A549 (cell line): ENCODE measurements at regions not wholly inside any gene's neighbourhood (a gene's known extent, or its start where the extent isn't known, plus 50 kb on each side); places are given as distances from the start of the nearest gene placed in this dataset.

Experiments
- ATAC-seq, 2 experiments: fragments of 200-7000 bp in 1 of 2; fragments of >200 bp in 1 of 2; cut with Nextera tagmentation in 1 of 2; cut with Tn5 transposase in 1 of 2; 3 replicates each; pipeline versions ENCODE4 v1.8.0 to v1.9.1; 2018 to 2020; ENCODE audit warnings: mild to moderate bottlenecking in 1 of 2, moderate library complexity in 1 of 2
- CTCF ChIA-PET: fragments of 300-600 bp; sonication (Branson Sonifier 250); formaldehyde crosslinking; extraction: SDS; loops from one replicate; lab custom pipeline; 2021; ENCODE audit warnings: antibody characterized with exemption, inconsistent platforms; lab: Yijun Ruan, JAX
- POLR2A ChIA-PET: fragments of 350-600 bp; formaldehyde crosslinking; extraction: SDS; loops from one replicate; lab custom pipeline; 2021; ENCODE audit warnings: antibody characterized with exemption, inconsistent platforms; lab: Yijun Ruan, JAX
- DNase-seq, 2 experiments: peaks; one replicate each; pipeline versions ENCODE4 v3.0.0 to v3.0.0-alpha.2; 2011 to 2016; ENCODE audit warnings: low read depth in 1 of 2, low spot score in 1 of 2
- FAIRE-seq: peaks from 2 replicates; lab custom pipeline; 2011; peaks lifted over from hg19 to GRCh38; lab: Jason Lieb, UNC
- H3K27ac ChIP-seq, 2 experiments: fragments of >200 bp; sonication (Bioruptor Twin); formaldehyde crosslinking; 3 replicates each; pipeline ENCODE4 v1.5.1; 2016 to 2017
- H3K4me1 ChIP-seq: fragments of >200 bp; sonication (Bioruptor Twin); formaldehyde crosslinking; 3 replicates; pipeline ENCODE4 v1.6.1; 2016
- H3K4me2 ChIP-seq: fragments of >200 bp; sonication (Bioruptor Twin); formaldehyde crosslinking; 3 replicates; pipeline ENCODE4 v1.6.1; 2016
- H3K4me3 ChIP-seq: fragments of >200 bp; sonication (Bioruptor Twin); formaldehyde crosslinking; 3 replicates; pipeline ENCODE4 v1.5.1; 2016
- H3K9me3 ChIP-seq: fragments of >200 bp; sonication (Bioruptor Twin); formaldehyde crosslinking; 3 replicates; pipeline ENCODE4 v1.6.1; 2016
- BCL3 ChIP-seq: fragments of >200 bp; sonication (Bioruptor Twin); formaldehyde crosslinking; IDR thresholded peaks from 3 replicates; pipeline ENCODE4 v1.6.1; 2016
- CBX2 ChIP-seq: fragments of 200-600 bp; sonication (generic); IDR thresholded peaks from 2 replicates; pipeline ENCODE4 v1.6.1; 2016; ENCODE audit warnings: low read depth, mild to moderate bottlenecking, borderline replicate concordance
- CHD2 ChIP-seq: fragments of 150-350 bp; IDR thresholded peaks from 2 replicates; pipeline ENCODE4 v1.6.1; 2014; ENCODE audit warnings: low read length; ENCODE audit not compliant: partially characterized antibody
- EHMT2 ChIP-seq: fragments of 200-600 bp; sonication (generic); IDR thresholded peaks from 2 replicates; pipeline ENCODE4 v1.6.1; 2016; ENCODE audit warnings: antibody characterized with exemption, low read depth, mild to moderate bottlenecking, moderate library complexity
- ELK1 ChIP-seq: fragments of 150-350 bp; IDR thresholded peaks from 2 replicates; pipeline ENCODE4 v1.6.1; 2014; ENCODE audit warnings: low read depth, mild to moderate bottlenecking, low read length
- EP300 ChIP-seq, 2 experiments: fragments of >200 bp; sonication (Bioruptor Twin); formaldehyde crosslinking; IDR thresholded peaks; 2 replicates in 1 of 2; 3 replicates in 1 of 2; pipeline ENCODE4 v1.6.1; 2016 to 2017
- JUNB ChIP-seq: fragments of >200 bp; sonication (Bioruptor Twin); formaldehyde crosslinking; IDR thresholded peaks from 2 replicates; pipeline ENCODE4 v1.6.1; 2016
- MAFK ChIP-seq: fragments of 450-650 bp; IDR thresholded peaks from 2 replicates; pipeline ENCODE4 v1.6.1; 2014; ENCODE audit not compliant: partially characterized antibody
- MAZ ChIP-seq: fragments of 150-350 bp; IDR thresholded peaks from 2 replicates; pipeline ENCODE4 v1.6.1; 2014; ENCODE audit warnings: antibody characterized with exemption, low read depth, low read length, borderline replicate concordance
- PBX3 ChIP-seq: IDR thresholded peaks from 2 replicates; pipeline ENCODE4 v1.6.1; 2012
- RARB ChIP-seq: fragments of 250-450 bp; sonication (Bioruptor Pico); IDR thresholded peaks from 2 replicates; pipeline ENCODE4 v1.8.0; 2021; ENCODE audit warnings: mild to moderate bottlenecking, moderate library complexity
- TFCP2L1 ChIP-seq: fragments of 250-450 bp; sonication (Bioruptor Pico); IDR thresholded peaks from 2 replicates; pipeline ENCODE4 v1.5.0; 2021; ENCODE audit warnings: mild to moderate bottlenecking
- USF2 ChIP-seq: fragments of 450-650 bp; IDR thresholded peaks from 2 replicates; pipeline ENCODE4 v1.6.1; 2014; ENCODE audit warnings: antibody characterized with exemption
- ZSCAN20 ChIP-seq: fragments of 250-450 bp; sonication (Bioruptor Pico); IDR thresholded peaks from 2 replicates; pipeline ENCODE4 v1.8.0; 2022; ENCODE audit warnings: mild to moderate bottlenecking, moderate library complexity
- WGBS: methylation state at CpG from one replicate; pipeline ENCODE4 v1.1.6; 2017; ENCODE audit errors: missing lambda C conversion rate; 5-methylcytosine and 5-hydroxymethylcytosine counted together

GRCh38 chr18:43420091-43420490 is 142.8 kb upstream of the SYT4 start (continued):
- TF ChIP-seq BCL3 (no peak), CHD2 (no peak), EP300 (IDR thresholded peaks at IDR 0.05) (no peak)

GRCh38 chr18:43420950-43421349 is 143.7 kb upstream of the SYT4 start:
- ChIA-PET POLR2A (no interaction called here), CTCF (no interaction called here)
- ATAC-seq (no peak), DNase-seq (no peak), FAIRE-seq (no peak)
- Histone ChIP-seq H3K4me1 (no peaks in the 10 kb centered on the region), H3K9me3 (no peaks in the 10 kb centered on the region), H3K4me3 (no peak overlapping the region), H3K27ac (no peak overlapping the region), H3K4me2 (no peak overlapping the region)
- WGBS, result 6% methylated on average over 2 of the region's 2 CpGs
- TF ChIP-seq ELK1, result no peak

- no peak overlapping the region for H3K4me3 ChIP-seq
- DNase-seq (peak in 1 of 2 experiments; percentile 0), FAIRE-seq (no peak), ATAC-seq (no peak)
- H3K4me2 ChIP-seq, result no peak overlapping the region
- H3K9me3 ChIP-seq, result no peaks in the 10 kb centered on the region
- ChIA-PET CTCF (no interaction called here), POLR2A (no interaction called here)
- 3% methylated on average over 4 of the region's 4 CpGs for WGBS
- no peak overlapping the region for H3K27ac ChIP-seq
- H3K4me1 ChIP-seq, result no peaks in the 10 kb centered on the region
- TF ChIP-seq EHMT2 (no peak), PBX3 (no peak), MAZ (no peak), USF2 (no peak), CBX2 (no peak)
Measured at GRCh38 chr18:43422518-43422917, 145.2 kb upstream of the SYT4 start.

- H3K9me3 ChIP-seq, result no peaks in the 10 kb centered on the region
- H3K4me3 ChIP-seq, result no peak overlapping the region
- ChIA-PET CTCF (no interaction called here), POLR2A (no interaction called here)
- TF ChIP-seq MAFK, result no peak
- no peak overlapping the region for H3K27ac ChIP-seq
- no peak for FAIRE-seq
- ATAC-seq, result no peak
- DNase-seq, result no peak
- 18% methylated on average over 3 of the region's 3 CpGs for WGBS
- no peak overlapping the region for H3K4me2 ChIP-seq
- H3K4me1 ChIP-seq, result no peaks in the 10 kb centered on the region
Measured at GRCh38 chr18:43435851-43436250, 158.6 kb upstream of the SYT4 start.

- TF ChIP-seq ZSCAN20 (no peak), TFCP2L1 (CRISPR knock-in tag) (no peak), RARB (CRISPR knock-in tag) (no peak), JUNB (no peak)
- CTCF ChIA-PET, result no interaction called here
Measured at GRCh38 chr18:43442131-43442530, 164.8 kb upstream of the SYT4 start.

More at GRCh38 chr18:43442131-43442530, 164.8 kb upstream of the SYT4 start:
- no peak overlapping the region for H3K27ac ChIP-seq
- WGBS, result 11% methylated on average over 4 of the region's 4 CpGs
- FAIRE-seq (no peak), DNase-seq (no peak), ATAC-seq (no peak)
- POLR2A ChIA-PET, result no interaction called here
- no peak overlapping the region for H3K4me3 ChIP-seq
- no peaks in the 10 kb centered on the region for H3K9me3 ChIP-seq
- H3K4me2 ChIP-seq, result no peak overlapping the region
- no peaks in the 10 kb centered on the region for H3K4me1 ChIP-seq
